IMR-90 (cell line): ENCODE measurements at regions not wholly inside any gene's neighbourhood (a gene's known extent, or its start where the extent isn't known, plus 50 kb on each side); places are given as distances from the start of the nearest gene placed in this dataset.
A peak's percentile ranks its signal among the peaks of the same experiment; 100 is the strongest.

Source experiments
- ATAC-seq: fragments of 200-7000 bp; cut with Tn5 transposase; 2 replicates; pipeline ENCODE4 v1.9.1; 2020; ENCODE audit warnings: low read depth, mild to moderate bottlenecking, moderate library complexity
- BruUV-seq: library from RNA; stranded (reverse); fragments of 400-500 nt; replicated peaks from 2 replicates; lab custom pipeline; 2021; lab: Mats Ljungman, UMichigan
- CTCF ChIA-PET: fragments of 300-600 bp; formaldehyde crosslinking; extraction: SDS; loops from one replicate; lab custom pipeline; 2021; ENCODE audit warnings: antibody characterized with exemption; lab: Yijun Ruan, JAX
- POLR2A ChIA-PET: fragments of 300-600 bp; sonication (Branson Sonifier 250); formaldehyde crosslinking; loops from one replicate; lab custom pipeline; 2022; ENCODE audit warnings: antibody characterized with exemption; ENCODE audit not compliant: unreplicated experiment; lab: Charles Lee
- DNase-seq: peaks from one replicate; pipeline ENCODE4 v3.0.0; 2013
- H2AFZ ChIP-seq: replicated peaks from 2 replicates; pipeline ENCODE3; 2013; ENCODE audit warnings: low read length, mild to moderate bottlenecking; ENCODE audit not compliant: poor library complexity
- H2AK5ac ChIP-seq: 2 replicates; pipeline ENCODE4 v1.6.1; 2013; ENCODE audit warnings: low read depth, low read length, inconsistent platforms
- H2AK9ac ChIP-seq: replicated peaks from 2 replicates; pipeline ENCODE3; 2013; ENCODE audit warnings: mild to moderate bottlenecking, low read depth, low read length, moderate library complexity; ENCODE audit not compliant: poor library complexity
- H2BK120ac ChIP-seq: 2 replicates; pipeline ENCODE4 v1.6.1; 2013; ENCODE audit warnings: low read depth, low read length, inconsistent platforms
- H2BK15ac ChIP-seq: 3 replicates; pipeline ENCODE4 v1.6.1; 2013; ENCODE audit warnings: low read depth, low read length, inconsistent platforms
- H2BK20ac ChIP-seq: 2 replicates; pipeline ENCODE4 v1.6.1; 2013; ENCODE audit warnings: low read depth, mild to moderate bottlenecking, inconsistent platforms, low read length, moderate library complexity
- H2BK5ac ChIP-seq: 2 replicates; pipeline ENCODE4 v1.6.1; 2013; ENCODE audit warnings: mild to moderate bottlenecking, low read depth, low read length, inconsistent platforms; ENCODE audit not compliant: poor library complexity, severe bottlenecking
- H3K14ac ChIP-seq: replicated peaks from 2 replicates; pipeline ENCODE4 v1.6.1; 2013; ENCODE audit warnings: low read depth, low read length, inconsistent platforms
- H3K18ac ChIP-seq: 2 replicates; pipeline ENCODE4 v1.6.1; 2013; ENCODE audit warnings: low read depth, low read length, control low read depth
- H3K23ac ChIP-seq: 2 replicates; pipeline ENCODE4 v1.6.1; 2013; ENCODE audit warnings: low read depth, low read length, inconsistent platforms
- H3K27ac ChIP-seq: 2 replicates; pipeline ENCODE4 v1.5.1; 2013; ENCODE audit warnings: mild to moderate bottlenecking, control low read depth, low read length; ENCODE audit not compliant: insufficient read depth
- H3K27me3 ChIP-seq: 2 replicates; pipeline ENCODE4 v1.6.1; 2013; ENCODE audit warnings: low read length; ENCODE audit not compliant: control insufficient read depth, insufficient read depth
- H3K36me3 ChIP-seq: 2 replicates; pipeline ENCODE4 v1.6.1; 2013; ENCODE audit warnings: low read length, mixed read lengths; ENCODE audit not compliant: control insufficient read depth, insufficient read depth
- H3K4ac ChIP-seq: 2 replicates; pipeline ENCODE4 v1.6.1; 2013; ENCODE audit warnings: low read depth, low read length, inconsistent platforms
- H3K4me1 ChIP-seq: 2 replicates; pipeline ENCODE4 v1.6.1; 2013; ENCODE audit warnings: low read length, mixed read lengths; ENCODE audit not compliant: control insufficient read depth, insufficient read depth
- H3K4me2 ChIP-seq: 2 replicates; pipeline ENCODE4 v1.6.1; 2013; ENCODE audit warnings: low read depth, mild to moderate bottlenecking, control low read depth, low read length, moderate library complexity
- H3K4me3 ChIP-seq: 2 replicates; pipeline ENCODE4 v1.5.1; 2013; ENCODE audit warnings: low read depth, mild to moderate bottlenecking, control low read depth, low read length, moderate library complexity; ENCODE audit not compliant: insufficient read depth
- H3K56ac ChIP-seq: 2 replicates; pipeline ENCODE4 v1.6.1; 2013; ENCODE audit warnings: low read length, inconsistent platforms; ENCODE audit not compliant: insufficient read depth; ENCODE audit errors: extremely low read depth
- H3K79me1 ChIP-seq, 2 experiments: 2 replicates each; pipeline ENCODE4 v1.6.1; 2013; ENCODE audit warnings: low read length in 2 of 2, inconsistent platforms in 1 of 2, low read depth in 1 of 2
- H3K9ac ChIP-seq: 2 replicates; pipeline ENCODE4 v1.6.1; 2013; ENCODE audit warnings: low read depth, low read length, control low read depth
- H3K9me1 ChIP-seq: 2 replicates; pipeline ENCODE4 v1.6.1; 2013; ENCODE audit warnings: low read length, inconsistent platforms; ENCODE audit not compliant: insufficient read depth
- H3K9me3 ChIP-seq: 2 replicates; pipeline ENCODE4 v1.6.1; 2013; ENCODE audit warnings: low read length; ENCODE audit not compliant: control insufficient read depth, insufficient read depth
- H4K20me1 ChIP-seq: 2 replicates; pipeline ENCODE4 v1.6.1; 2013; ENCODE audit warnings: low read length, inconsistent platforms; ENCODE audit not compliant: insufficient read depth
- H4K5ac ChIP-seq: 2 replicates; pipeline ENCODE4 v1.6.1; 2013; ENCODE audit warnings: mild to moderate bottlenecking, low read depth, low read length, control low read depth
- H4K8ac ChIP-seq, 2 experiments: 2 replicates each; pipeline ENCODE4 v1.6.1; 2013; ENCODE audit warnings: low read depth in 2 of 2, low read length in 2 of 2, control low read depth in 1 of 2, inconsistent platforms in 1 of 2
- H4K91ac ChIP-seq: 2 replicates; pipeline ENCODE4 v1.6.1; 2013; ENCODE audit warnings: low read depth, low read length, inconsistent platforms; ENCODE audit not compliant: insufficient read depth
- CEBPB ChIP-seq: IDR thresholded peaks from 2 replicates; pipeline ENCODE4 v1.6.1; 2012; ENCODE audit warnings: low read depth, low read length, improper control_type of control experiment
- FOS ChIP-seq: fragments of 150-350 bp; IDR thresholded peaks from 2 replicates; pipeline ENCODE4 v1.6.1; 2016; ENCODE audit warnings: low read depth, low read length
- POLR2A ChIP-seq: IDR thresholded peaks from 2 replicates; pipeline ENCODE4 v1.6.1; 2012; ENCODE audit warnings: mild to moderate bottlenecking, low read depth, low read length
- WGBS, 2 experiments: methylation state at CpG; one replicate each; pipeline versions ENCODE4 v1.1.5 to v1.1.7; 2013; ENCODE audit warnings: missing lambda C conversion rate in 2 of 2; ENCODE audit not compliant: insufficient read length in 1 of 2; ENCODE audit errors: extremely low coverage in 2 of 2; 5-methylcytosine and 5-hydroxymethylcytosine counted together
- dilution Hi-C: fragments of 300-500 bp; cut with HindIII; formaldehyde crosslinking; loops from one replicate; pipeline ENCODE4 v1.14.3; 2018; ENCODE audit warnings: low sequenced_read_pairs; ENCODE audit not compliant: unreplicated experiment
- in situ Hi-C: fragments of 300-500 bp; cut with MboI; formaldehyde crosslinking; loops from 3 replicates; pipeline ENCODE4 v1.14.3; 2019; ENCODE audit warnings: low sequenced_read_pairs, inconsistent platforms, mixed read lengths
- intact Hi-C: fragments of 100-400 bp; cut with micrococcal nuclease; formaldehyde crosslinking; loops from 2 replicates; pipeline ENCODE4 v1.10.0; 2022

DNA sequence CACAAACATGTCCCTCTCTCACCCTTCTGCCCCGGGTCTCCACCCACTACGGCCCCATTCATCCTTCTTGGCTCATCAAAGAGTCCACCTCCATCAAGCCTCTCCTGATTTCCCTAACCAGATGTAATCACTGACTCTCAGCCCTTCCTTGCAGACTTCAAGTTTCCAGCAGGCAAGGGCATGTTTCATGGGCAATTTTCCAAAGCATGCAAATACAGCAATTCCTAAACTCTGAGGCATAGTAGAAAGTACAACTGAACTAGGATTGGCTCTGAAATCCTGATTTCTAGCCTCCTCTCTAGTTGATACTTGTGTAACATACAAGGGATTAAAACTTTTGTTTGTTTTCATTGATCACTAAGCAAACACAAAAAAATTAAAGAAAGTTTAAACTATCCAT lies 109.1 kb upstream of the GADD45A start:
- in situ Hi-C loops (no loop called here), intact Hi-C loops (loop anchor here (5.0 kb wide), 1 partner anchor 41 kb away; no protein-coding TSS in a partner anchor), dilution Hi-C loops (no loop called here)
- DNase-seq (peak; percentile 93), ATAC-seq (peak; percentile 80)
- peak overlapping the region; percentile 75 for H2AFZ ChIP-seq
- H4K91ac ChIP-seq, result peak overlapping the region; percentile 37; the same call in 1 of the 2 replicates
- ChIA-PET CTCF (no interaction called here), POLR2A (no interaction called here)
- H3K4ac ChIP-seq, result peak overlapping the region; percentile 72; the same call in 1 of the 2 replicates
- no peaks in the 10 kb centered on the region for H3K36me3 ChIP-seq
- H3K79me1 ChIP-seq, result no peaks in the 10 kb centered on the region
- H3K18ac ChIP-seq, result peak overlapping the region; percentile 33; the same call in 1 of the 2 replicates
- no peaks in the 10 kb centered on the region for H3K9me3 ChIP-seq
- H3K4me1 ChIP-seq, result peaks cover 14% of the 10 kb centered on the region
- H3K14ac ChIP-seq, result peak overlapping the region; percentile 69
- H2BK20ac ChIP-seq, result peak overlapping the region; percentile 78
- H2BK120ac ChIP-seq, result peak overlapping the region; percentile 69
- no peak for TF ChIP-seq POLR2A
- peak; percentile 18; the same call in 1 of the 2 replicates for TF ChIP-seq FOS
- TF ChIP-seq CEBPB, result peak; percentile 57
- BruUV-seq, result no TSS peak
- peaks cover 11% of the 10 kb centered on the region for H3K9me1 ChIP-seq
- no peaks in the 10 kb centered on the region for H3K27me3 ChIP-seq
- WGBS, 2 experiments, result 57% methylated on average over 2 of the region's 2 CpGs; no CpG with 5 or more reads in 1 of the 2 experiments
- H2AK9ac ChIP-seq, result peak overlapping the region; percentile 50
- peak overlapping the region; percentile 29 for H2BK5ac ChIP-seq
- H3K9ac ChIP-seq, result no peak overlapping the region
- H2BK15ac ChIP-seq, result peak overlapping the region; percentile 86; the same call in 2 of the 3 replicates
- no peak overlapping the region for H3K4me2 ChIP-seq
- H3K23ac ChIP-seq, result no peak overlapping the region
- H3K56ac ChIP-seq, result no peak overlapping the region
- no peak overlapping the region for H3K4me3 ChIP-seq
- peak overlapping the region in 1 of 2 experiments; percentile 70; a peak in 2 of 4 replicates for H4K8ac ChIP-seq
- no peaks in the 10 kb centered on the region for H4K20me1 ChIP-seq
- H2AK5ac ChIP-seq, result peak overlapping the region; percentile 66; the same call in 1 of the 2 replicates
- H4K5ac ChIP-seq, result peak overlapping the region; percentile 4; the same call in 1 of the 2 replicates
- H3K27ac ChIP-seq, result peak overlapping the region; percentile 36; the same call in 1 of the 2 replicates
